ENCODE measurements at regions not wholly inside any gene's neighbourhood (a gene's known extent, or its start where the extent isn't known, plus 50 kb on each side); places are given as distances from the start of the nearest gene placed in this dataset.

DNA sequence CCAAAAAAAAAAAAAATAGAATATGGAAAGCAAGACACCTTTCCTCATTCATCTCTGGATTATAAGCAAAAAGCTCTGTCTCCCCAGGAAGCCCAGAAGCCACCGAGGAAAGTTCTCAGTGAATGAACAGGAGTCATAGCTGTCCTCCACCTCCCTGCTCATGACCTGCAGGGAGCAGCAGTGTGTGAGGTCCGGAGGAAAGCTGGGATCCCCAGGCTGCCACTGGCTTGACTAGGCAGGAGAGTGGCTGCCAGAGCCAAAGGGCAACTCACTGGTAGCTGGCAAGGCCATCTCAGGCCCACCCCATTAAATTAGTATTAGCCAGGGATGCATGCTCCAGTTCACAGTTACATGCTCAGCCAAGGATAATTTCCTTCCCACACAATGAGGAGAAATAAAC, 191.6 kb upstream of the STT3B start:
- TF ChIP-seq POLR2A (IDR thresholded peaks at IDR 0.05), result no peak
- TF ChIP-seq, protein P1, sequence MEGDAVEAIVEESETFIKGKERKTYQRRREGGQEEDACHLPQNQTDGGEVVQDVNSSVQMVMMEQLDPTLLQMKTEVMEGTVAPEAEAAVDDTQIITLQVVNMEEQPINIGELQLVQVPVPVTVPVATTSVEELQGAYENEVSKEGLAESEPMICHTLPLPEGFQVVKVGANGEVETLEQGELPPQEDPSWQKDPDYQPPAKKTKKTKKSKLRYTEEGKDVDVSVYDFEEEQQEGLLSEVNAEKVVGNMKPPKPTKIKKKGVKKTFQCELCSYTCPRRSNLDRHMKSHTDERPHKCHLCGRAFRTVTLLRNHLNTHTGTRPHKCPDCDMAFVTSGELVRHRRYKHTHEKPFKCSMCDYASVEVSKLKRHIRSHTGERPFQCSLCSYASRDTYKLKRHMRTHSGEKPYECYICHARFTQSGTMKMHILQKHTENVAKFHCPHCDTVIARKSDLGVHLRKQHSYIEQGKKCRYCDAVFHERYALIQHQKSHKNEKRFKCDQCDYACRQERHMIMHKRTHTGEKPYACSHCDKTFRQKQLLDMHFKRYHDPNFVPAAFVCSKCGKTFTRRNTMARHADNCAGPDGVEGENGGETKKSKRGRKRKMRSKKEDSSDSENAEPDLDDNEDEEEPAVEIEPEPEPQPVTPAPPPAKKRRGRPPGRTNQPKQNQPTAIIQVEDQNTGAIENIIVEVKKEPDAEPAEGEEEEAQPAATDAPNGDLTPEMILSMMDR (IDR thresholded peaks at IDR 0.05), result no peak
- no peak for TF ChIP-seq EP300 (IDR thresholded peaks at IDR 0.05)
- TF ChIP-seq POLR2AphosphoS5 (IDR thresholded peaks at IDR 0.05), result no peak

Measured in stomach (tissue), 4 donors.